ENCODE measurements at regions not wholly inside any gene's neighbourhood (a gene's known extent, or its start where the extent isn't known, plus 50 kb on each side); places are given as distances from the start of the nearest gene placed in this dataset.

- Mint-ChIP-seq H3K4me1 (ENCODE audit: unreplicated experiment) (peaks cover 14% of the 10 kb centered on the region), H3K27ac (no peak overlapping the region), H3K9me3 (peaks cover 15% of the 10 kb centered on the region), H3K4me3 (peak overlapping the region; percentile 16), H3K36me3 (peaks cover 5% of the 10 kb centered on the region), H3K27me3 (peaks cover 6% of the 10 kb centered on the region)
- no peak for DNase-seq (ENCODE audit: extremely low spot score, unreplicated experiment)
- TF ChIP-seq CTCF (conservative IDR thresholded peaks at IDR 0.05) = no peak
Observed at GRCh38 chr21:41633627-41634026, 125.7 kb upstream of the TMPRSS2 start.

- Mint-ChIP-seq H3K4me1 (ENCODE audit: unreplicated experiment) (peaks cover 14% of the 10 kb centered on the region), H3K4me3 (no peak overlapping the region), H3K27me3 (peaks cover 6% of the 10 kb centered on the region), H3K9me3 (peaks cover 15% of the 10 kb centered on the region), H3K27ac (no peak overlapping the region), H3K36me3 (peaks cover 5% of the 10 kb centered on the region)
- no peak for DNase-seq (ENCODE audit: extremely low spot score, unreplicated experiment)
- TF ChIP-seq CTCF (conservative IDR thresholded peaks at IDR 0.05) = no peak
Observed at GRCh38 chr21:41632748-41633475, 125.0 kb upstream of the TMPRSS2 start.

DNA sequence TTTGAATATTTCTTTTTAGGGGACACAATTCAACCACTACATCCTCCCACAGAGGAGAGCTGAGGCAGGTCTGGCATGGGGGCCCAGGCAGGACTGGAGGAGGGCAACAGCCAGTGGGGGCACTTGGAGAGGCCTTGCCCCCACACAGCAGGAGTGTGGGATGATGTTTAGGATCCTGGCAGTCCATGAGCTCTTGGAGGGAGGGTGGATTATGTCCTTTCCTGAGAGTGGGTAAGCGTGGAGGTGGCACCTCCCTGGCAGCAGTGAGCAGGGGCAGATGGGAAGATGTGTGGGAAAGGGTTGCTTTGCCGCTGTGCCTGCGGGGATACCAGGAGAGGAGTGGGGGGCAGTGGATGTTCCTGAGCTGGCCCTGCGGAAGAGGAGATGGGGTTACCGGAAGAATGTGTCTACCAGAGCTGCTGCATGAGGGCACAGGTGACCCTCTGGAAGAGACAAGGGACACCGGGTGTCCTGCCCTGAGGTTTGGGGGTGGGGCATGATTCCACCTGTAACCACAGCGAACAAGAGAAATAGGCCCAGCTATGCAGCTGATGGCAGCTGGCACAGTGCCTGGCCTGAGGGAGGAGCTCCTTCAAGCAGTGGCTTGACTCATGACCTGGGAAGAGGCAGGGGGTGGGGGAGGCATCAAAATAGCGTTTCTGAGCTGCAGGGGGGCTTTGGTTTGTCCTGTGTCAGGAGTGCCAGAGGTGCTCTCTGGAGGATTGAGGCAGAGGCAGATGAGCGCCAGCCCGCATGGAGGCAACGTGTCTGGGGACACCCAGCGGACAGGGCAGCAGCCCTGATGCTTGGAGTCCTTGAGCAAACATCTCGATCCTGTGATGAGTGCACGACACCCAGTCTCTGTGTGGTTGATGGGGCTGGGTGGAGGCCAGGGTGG lies 123.9 kb upstream of the TMPRSS2 start:
- H3K4me1 Mint-ChIP-seq (ENCODE audit: unreplicated experiment) = peaks cover 14% of the 10 kb centered on the region
- peaks cover 6% of the 10 kb centered on the region for H3K27me3 Mint-ChIP-seq
- H3K9me3 Mint-ChIP-seq = peaks cover 15% of the 10 kb centered on the region
- DNase-seq (ENCODE audit: extremely low spot score, unreplicated experiment) = no peak
- peaks cover 5% of the 10 kb centered on the region for H3K36me3 Mint-ChIP-seq
- H3K4me3 Mint-ChIP-seq = no peak overlapping the region
- TF ChIP-seq CTCF (conservative IDR thresholded peaks at IDR 0.05) = no peak
- H3K27ac Mint-ChIP-seq = peak overlapping the region; percentile 13

DNA sequence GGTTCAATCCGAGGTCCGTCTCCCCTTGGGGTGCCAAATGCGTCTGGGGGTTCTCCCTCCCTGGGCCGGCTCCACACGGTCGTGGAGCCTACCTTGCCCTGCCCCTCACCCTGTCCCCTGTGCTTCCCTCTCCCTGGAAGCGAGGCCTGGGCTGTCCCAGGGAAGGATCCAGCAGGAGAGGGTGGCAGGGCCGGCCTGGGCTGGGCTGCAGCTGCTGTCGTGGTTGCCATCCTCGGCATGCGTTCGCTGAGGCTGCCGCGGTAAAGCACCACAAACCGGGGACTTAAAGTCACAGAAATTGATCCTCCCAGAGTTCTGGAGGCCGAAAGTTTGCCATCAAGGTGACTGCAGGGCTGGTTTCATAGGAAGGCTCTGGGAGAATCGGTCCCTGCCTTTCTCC lies 123.0 kb upstream of the TMPRSS2 start:
- Mint-ChIP-seq H3K9me3 (peaks cover 14% of the 10 kb centered on the region), H3K4me1 (ENCODE audit: unreplicated experiment) (peaks cover 14% of the 10 kb centered on the region), H3K27me3 (peaks cover 6% of the 10 kb centered on the region), H3K27ac (no peak overlapping the region), H3K36me3 (peaks cover 5% of the 10 kb centered on the region), H3K4me3 (no peak overlapping the region)
- no peak for DNase-seq (ENCODE audit: extremely low spot score, unreplicated experiment)
- TF ChIP-seq CTCF (conservative IDR thresholded peaks at IDR 0.05) = no peak

DNA sequence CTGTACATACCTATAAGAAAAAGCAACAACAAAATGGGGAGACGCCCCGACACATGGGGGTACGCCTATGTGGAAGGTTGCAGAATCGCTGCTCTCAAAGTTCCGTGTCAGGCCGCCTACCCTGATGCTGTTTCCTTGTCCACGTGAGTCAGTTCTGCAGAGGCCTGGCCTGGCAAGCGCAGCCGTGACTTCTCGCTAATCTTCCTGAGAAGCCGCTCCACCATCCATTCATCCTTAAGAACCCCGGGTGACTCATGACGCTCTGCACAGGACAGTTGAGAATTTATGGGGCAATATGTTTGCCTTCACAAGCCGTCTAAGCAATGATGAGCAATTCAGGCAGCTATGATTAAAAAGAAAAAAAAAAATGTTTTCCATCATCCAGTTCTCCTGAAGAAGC lies 122.3 kb upstream of the TMPRSS2 start:
- DNase-seq (ENCODE audit: extremely low spot score, unreplicated experiment) = no peak
- Mint-ChIP-seq H3K36me3 (peaks cover 5% of the 10 kb centered on the region), H3K4me3 (no peak overlapping the region), H3K9me3 (peaks cover 9% of the 10 kb centered on the region), H3K4me1 (ENCODE audit: unreplicated experiment) (peaks cover 14% of the 10 kb centered on the region), H3K27ac (peak overlapping the region; percentile 58), H3K27me3 (peaks cover 6% of the 10 kb centered on the region)
- TF ChIP-seq CTCF (conservative IDR thresholded peaks at IDR 0.05) = no peak
